Adrenal gland (tissue), 5 donors: ENCODE measurements at regions not wholly inside any gene's neighbourhood (a gene's known extent, or its start where the extent isn't known, plus 50 kb on each side); places are given as distances from the start of the nearest gene placed in this dataset.

Source experiments
- CTCF ChIP-seq, 6 experiments: fragments of 450-650 bp in 4 of 6; fragments of 200-600 bp in 2 of 6; sonication (generic) in 1 of 6; IDR thresholded peaks; 1 replicate in 5 of 6; 2 replicates in 1 of 6; pipeline versions ENCODE4 v1.5.1 to v1.8.0; 2016 to 2021; ENCODE audit warnings: antibody characterized with exemption in 6 of 6, mild to moderate bottlenecking in 2 of 6, moderate library complexity in 1 of 6
- POLR2A ChIP-seq, 2 donors: fragments of 450-650 bp; IDR thresholded peaks; one replicate each; pipeline ENCODE4 v1.6.1; 2017; ENCODE audit warnings: antibody characterized with exemption in 2 of 2, mild to moderate bottlenecking in 2 of 2, moderate library complexity in 1 of 2
- donor health status: DM: no; HTN: no; CAD: no.

- no peak for TF ChIP-seq CTCF (IDR thresholded peaks at IDR 0.05)
- no peak for TF ChIP-seq POLR2A (IDR thresholded peaks at IDR 0.05)
These were observed 54.4 kb upstream of the SPRED2 start for GRCh38 chr2:65486802-65487201.
